ENCODE measurements at regions not wholly inside any gene's neighbourhood (a gene's known extent, or its start where the extent isn't known, plus 50 kb on each side); places are given as distances from the start of the nearest gene placed in this dataset.

DNA sequence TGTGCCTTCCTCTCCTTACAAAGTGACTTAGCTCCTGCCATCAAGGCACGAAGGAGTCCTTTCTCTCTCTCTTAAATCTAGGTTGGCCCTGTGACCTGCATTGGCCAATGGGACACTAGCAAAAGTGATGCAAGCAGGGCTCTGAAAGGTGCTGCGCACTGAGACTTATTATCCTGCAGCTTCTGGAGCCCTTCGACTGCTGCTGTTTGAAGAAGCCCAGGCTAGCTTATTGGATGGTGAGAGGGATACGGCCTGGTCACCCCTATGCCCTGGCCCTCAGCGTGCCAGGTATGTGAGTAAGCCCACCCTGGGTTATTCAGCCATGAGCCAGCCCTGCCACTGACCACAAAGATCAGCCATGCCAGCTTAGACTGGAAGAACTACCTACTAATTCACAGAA, 74.5 kb upstream of the GGTLC1 start:
- no peak for DNase-seq (ENCODE audit: low read depth, low spot score)

DNA sequence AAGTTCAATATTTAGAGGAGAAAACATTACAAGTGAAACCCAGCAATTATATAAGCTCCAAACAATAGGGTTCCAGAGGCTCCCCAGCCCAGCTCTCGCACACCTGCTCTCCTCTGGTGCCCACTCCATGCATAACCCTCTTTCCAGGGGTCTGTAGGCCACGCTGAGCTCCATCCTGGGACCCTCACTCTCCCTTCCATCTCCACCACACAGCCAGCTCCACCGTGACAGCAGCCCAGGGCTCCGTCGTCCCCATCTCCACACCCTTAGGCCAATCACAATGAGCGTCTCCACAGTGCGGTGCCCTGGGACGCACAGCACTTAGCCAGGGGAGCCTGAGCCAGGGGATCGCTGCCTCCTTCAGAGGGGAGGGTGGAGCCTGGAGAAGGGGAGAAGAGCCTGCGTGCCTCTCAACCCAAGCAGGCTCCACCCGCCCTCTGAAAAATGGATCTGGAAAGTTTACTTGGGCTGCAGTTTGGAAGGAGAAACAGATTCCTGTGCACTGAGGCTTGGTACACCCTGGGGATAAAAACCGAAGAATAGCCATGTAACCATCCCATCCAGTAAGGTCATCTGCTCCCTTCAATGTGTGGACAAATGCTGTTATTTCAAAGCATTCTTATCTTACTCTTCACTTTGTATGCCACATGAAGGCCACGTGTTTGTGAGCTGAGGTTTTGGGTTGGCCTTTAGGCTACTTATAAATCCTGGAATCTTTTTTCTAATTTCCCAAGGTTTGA, 72.4 kb upstream of the GGTLC1 start:
- DNase-seq (ENCODE audit: low read depth, low spot score) = peak; percentile 2

- DNase-seq (ENCODE audit: low read depth, low spot score) = no peak
Measured at GRCh38 chr20:24059174-24059573, 70.6 kb upstream of the GGTLC1 start.

DNA sequence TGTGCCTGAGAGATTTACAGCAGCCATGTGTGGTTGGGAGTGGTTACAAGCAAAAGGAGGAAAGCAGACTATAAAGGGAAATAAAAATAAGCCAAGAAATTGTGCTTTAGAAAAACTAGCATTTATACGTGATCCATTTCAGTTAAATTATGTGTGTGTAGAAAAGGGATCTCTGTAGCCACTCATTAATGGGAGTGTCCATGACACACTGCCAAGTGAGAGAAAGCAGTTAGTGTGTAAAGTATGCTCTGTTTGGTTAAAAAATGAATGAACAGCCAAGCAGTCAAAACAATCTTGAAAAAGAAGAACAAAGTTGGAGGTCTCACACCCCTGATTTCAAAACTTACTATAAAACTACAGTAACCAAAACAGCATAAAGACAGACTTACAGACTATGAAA, 67.9 kb upstream of the GGTLC1 start:
- no peak for DNase-seq (ENCODE audit: low read depth, low spot score)

- no peak for DNase-seq (ENCODE audit: low read depth, low spot score)
Measured at GRCh38 chr20:24052599-24053275, 64.2 kb upstream of the GGTLC1 start.

DNA sequence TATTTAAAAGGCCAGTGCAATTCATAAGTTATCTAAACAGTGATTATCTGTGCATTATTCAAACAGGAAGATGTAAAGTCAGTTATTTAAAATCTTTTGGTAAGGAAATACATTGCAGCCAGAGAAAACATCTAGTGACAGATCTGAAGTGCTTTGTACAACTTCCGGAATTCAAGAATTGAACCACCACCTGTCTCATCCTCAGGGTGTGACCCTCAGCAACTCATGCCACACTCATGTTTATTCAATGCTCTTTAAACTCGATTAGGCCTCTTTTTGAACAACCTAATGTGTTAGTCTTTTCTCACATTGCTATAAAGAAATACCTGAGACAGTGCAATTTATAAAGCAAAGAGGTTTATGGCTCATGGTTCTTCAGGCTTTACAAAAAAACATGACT, 62.6 kb upstream of the GGTLC1 start:
- no peak for DNase-seq (ENCODE audit: low read depth, low spot score)

DNA sequence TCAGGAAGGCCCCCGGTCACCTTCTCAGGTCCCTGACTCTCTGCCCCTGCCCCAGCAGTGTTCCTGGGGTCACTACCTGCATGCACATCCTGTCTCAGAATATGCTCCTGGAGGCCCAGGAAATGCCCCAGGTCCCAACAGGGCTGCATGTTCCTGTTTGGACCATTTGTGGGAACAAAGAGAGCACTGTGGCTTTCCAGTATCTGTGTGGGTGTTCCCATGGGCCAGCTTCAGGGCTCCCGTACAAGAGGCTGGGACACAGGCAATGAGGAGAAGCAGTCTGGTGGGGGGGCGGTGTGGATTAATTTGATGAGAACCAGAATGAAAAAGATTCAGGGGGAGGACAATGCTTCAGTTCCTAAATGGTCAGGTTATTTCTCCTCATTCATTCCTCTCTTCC, 61.5 kb upstream of the GGTLC1 start:
- DNase-seq (ENCODE audit: low read depth, low spot score) = no peak

DNA sequence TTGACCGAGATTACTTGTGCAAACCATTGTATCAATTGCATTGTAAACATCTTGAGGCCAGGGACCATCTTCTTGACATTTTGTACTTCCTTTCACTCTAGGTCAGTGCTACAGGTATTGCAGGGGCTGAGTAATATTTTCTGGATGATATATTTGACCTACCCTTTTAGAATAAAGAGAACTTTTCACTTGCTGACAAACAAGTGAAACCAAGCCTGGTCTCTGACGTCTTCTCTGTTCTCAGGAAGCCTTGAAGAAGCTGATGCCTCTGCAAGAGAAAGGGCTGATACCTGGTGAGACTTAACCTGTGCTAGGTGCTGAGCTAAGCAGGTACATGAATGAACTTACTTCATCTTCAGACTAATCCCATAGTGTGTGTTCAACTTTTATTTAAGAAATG, 60.5 kb upstream of the GGTLC1 start:
- DNase-seq (ENCODE audit: low read depth, low spot score) = no peak

GRCh38 chr20:24048024-24048611, 59.5 kb upstream of the GGTLC1 start:
- no peak for DNase-seq (ENCODE audit: low read depth, low spot score)

GRCh38 chr20:24046888-24047287, 58.3 kb upstream of the GGTLC1 start:
- DNase-seq (ENCODE audit: low read depth, low spot score) = no peak

GRCh38 chr20:24045621-24046318, 57.2 kb upstream of the GGTLC1 start:
- DNase-seq (ENCODE audit: low read depth, low spot score) = no peak

DNA sequence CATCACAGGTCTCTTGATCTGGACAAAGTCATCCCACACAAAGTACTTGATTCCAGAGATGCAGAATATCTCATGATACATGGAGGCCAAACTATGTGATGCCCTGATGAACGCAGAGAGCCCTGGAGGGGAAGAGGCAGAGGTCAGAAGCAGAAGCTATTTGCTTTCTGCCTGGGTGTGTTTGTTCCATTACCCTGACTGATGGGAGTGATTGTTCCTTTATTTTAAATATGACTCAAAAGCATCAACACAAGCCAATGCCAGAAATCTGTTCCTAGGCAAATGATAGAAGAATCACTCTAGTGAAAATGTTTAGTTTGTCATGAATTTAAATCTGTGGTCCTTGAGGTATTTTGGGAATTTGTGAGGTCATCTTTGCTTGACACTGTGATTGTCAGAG, 54.7 kb upstream of the GGTLC1 start:
- no peak for DNase-seq (ENCODE audit: low read depth, low spot score)

- no peak for DNase-seq (ENCODE audit: low read depth, low spot score)
Measured at GRCh38 chr20:24042646-24043045, 54.1 kb upstream of the GGTLC1 start.

- no peak for DNase-seq (ENCODE audit: low read depth, low spot score)
Measured at GRCh38 chr20:24040896-24041459, 52.4 kb upstream of the GGTLC1 start.

DNA sequence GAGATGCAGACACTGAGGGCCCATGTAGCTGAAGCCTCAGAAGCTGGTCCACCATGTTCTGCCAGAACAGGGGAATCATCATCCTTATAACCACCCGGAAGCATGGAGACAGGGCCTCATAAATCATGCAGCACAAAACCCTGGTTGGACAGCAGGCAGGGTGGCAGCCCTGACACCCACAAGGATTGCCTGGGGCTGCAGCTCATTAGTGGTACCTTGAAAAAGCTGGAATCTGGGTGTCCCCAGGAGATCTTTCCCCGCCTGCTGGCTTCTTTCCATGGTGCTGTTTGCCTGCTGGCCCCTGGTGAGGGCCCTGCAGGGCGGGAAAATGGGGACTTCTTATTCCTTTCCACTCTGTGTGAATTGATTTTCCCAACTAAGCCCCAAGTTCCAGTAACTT, 50.6 kb upstream of the GGTLC1 start:
- no peak for DNase-seq (ENCODE audit: low read depth, low spot score)

Measured in iPS DF 19.7 (cell line).